ENCODE measurements at regions not wholly inside any gene's neighbourhood (a gene's known extent, or its start where the extent isn't known, plus 50 kb on each side); places are given as distances from the start of the nearest gene placed in this dataset.

- TF ChIP-seq CTCF (IDR thresholded peaks at IDR 0.05) (no peak), POLR2A (IDR thresholded peaks at IDR 0.05) (no peak)
Measured at GRCh38 chr22:48757581-48757980, 1070.1 kb downstream of the BRD1 start.

All from heart left ventricle (tissue), 13 donors.